GM12878 (cell line): ENCODE measurements at regions not wholly inside any gene's neighbourhood (a gene's known extent, or its start where the extent isn't known, plus 50 kb on each side); places are given as distances from the start of the nearest gene placed in this dataset.

Experiments
- ATAC-seq: fragments of 200-7000 bp; cut with Tn5 transposase; 3 replicates; pipeline ENCODE4 v1.9.1; 2020; ENCODE audit warnings: mild to moderate bottlenecking, moderate library complexity
- BruUV-seq: library from RNA; stranded (reverse); fragments of 400-500 nt; replicated peaks from 2 replicates; lab custom pipeline; 2021; lab: Mats Ljungman, UMichigan
- CTCF ChIA-PET: fragments of 300-600 bp; sonication (Branson Sonifier 250); formaldehyde crosslinking; extraction: SDS; loops from one replicate; lab custom pipeline; 2021; ENCODE audit warnings: inconsistent platforms; lab: Yijun Ruan, JAX
- POLR2A ChIA-PET: fragments of 350-600 bp; formaldehyde crosslinking; extraction: SDS; loops from one replicate; lab custom pipeline; 2021; ENCODE audit warnings: inconsistent platforms; lab: Charles Lee
- RAD21 ChIA-PET: fragments of 300-600 bp; sonication (Branson Sonifier 250); formaldehyde crosslinking; loops from one replicate; lab custom pipeline; 2023; ENCODE audit warnings: antibody characterized with exemption; ENCODE audit not compliant: unreplicated experiment; lab: Charles Lee
- SMC1A ChIA-PET: fragments of 300-600 bp; sonication (Branson Sonifier 250); formaldehyde crosslinking; loops from one replicate; lab custom pipeline; 2023; ENCODE audit not compliant: unreplicated experiment, uncharacterized antibody; lab: Charles Lee
- DNase-seq: peaks from one replicate; pipeline ENCODE4 v3.0.0-alpha.2; 2011; ENCODE audit warnings: low read depth, low spot score
- FAIRE-seq: peaks from 3 replicates; lab custom pipeline; 2011; peaks lifted over from hg19 to GRCh38; lab: Jason Lieb, UNC
- H2AFZ ChIP-seq: 2 replicates; pipeline ENCODE4 v1.6.0; 2011; ENCODE audit warnings: low read depth, low read length, control low read depth; ENCODE audit not compliant: control insufficient read depth
- H3K27ac ChIP-seq: 2 replicates; pipeline ENCODE4 v1.5.1; 2011; ENCODE audit warnings: control low read depth; ENCODE audit not compliant: control insufficient read depth, insufficient read depth
- H3K27me3 ChIP-seq, 2 experiments: replicated peaks in 1 of 2; 2 replicates each; pipeline versions ENCODE4 v1.6.0 to v1.6.1; 2011; ENCODE audit warnings: low read length in 1 of 2; ENCODE audit not compliant: control insufficient read depth in 2 of 2, insufficient read depth in 2 of 2
- H3K36me3 ChIP-seq, 2 experiments: 2 replicates each; pipeline ENCODE4 v1.5.1; 2011; ENCODE audit warnings: low read length in 1 of 2; ENCODE audit not compliant: control insufficient read depth in 2 of 2, insufficient read depth in 2 of 2
- H3K4me1 ChIP-seq: 2 replicates; pipeline ENCODE4 v1.6.1; 2011; ENCODE audit warnings: mild to moderate bottlenecking, low read length, moderate library complexity, mixed read lengths; ENCODE audit not compliant: control insufficient read depth, insufficient read depth
- H3K4me2 ChIP-seq: 2 replicates; pipeline ENCODE4 v1.6.0; 2011; ENCODE audit warnings: control low read depth; ENCODE audit not compliant: control insufficient read depth, insufficient read depth
- H3K4me3 ChIP-seq: fragments of 200-600 bp; sonication (generic); 2 replicates; pipeline ENCODE4 v1.5.1; 2016
- H3K79me2 ChIP-seq: 2 replicates; pipeline ENCODE4 v1.6.0; 2011; ENCODE audit warnings: low read length; ENCODE audit not compliant: control insufficient read depth, insufficient read depth
- H3K9ac ChIP-seq: 2 replicates; pipeline ENCODE4 v1.8.0; 2011; ENCODE audit warnings: low read length, control low read depth, mixed read lengths; ENCODE audit not compliant: control insufficient read depth, insufficient read depth
- H3K9me3 ChIP-seq: replicated peaks from 3 replicates; pipeline ENCODE4 v1.5.1; 2011; ENCODE audit warnings: mild to moderate bottlenecking, low read length; ENCODE audit not compliant: control insufficient read depth, insufficient read depth
- H4K20me1 ChIP-seq: 2 replicates; pipeline ENCODE4 v1.6.0; 2011; ENCODE audit not compliant: control insufficient read depth, insufficient read depth
- ASH2L ChIP-seq: fragments of 300-600, 200-600 bp; sonication (generic); IDR thresholded peaks from 2 replicates; pipeline ENCODE4 v1.6.1; 2017; ENCODE audit warnings: low read depth, mild to moderate bottlenecking, borderline replicate concordance
- BACH1 ChIP-seq: fragments of 450-650 bp; IDR thresholded peaks from 2 replicates; pipeline ENCODE4 v1.6.1; 2017; ENCODE audit warnings: mild to moderate bottlenecking, borderline replicate concordance
- EGR1 ChIP-seq, 2 experiments: IDR thresholded peaks; 1 replicate in 1 of 2; 2 replicates in 1 of 2; pipeline ENCODE4 v1.6.1; 2011 to 2012; ENCODE audit warnings: low read depth in 2 of 2, low read length in 2 of 2, borderline replicate concordance in 1 of 2, mild to moderate bottlenecking in 1 of 2, moderate library complexity in 1 of 2
- FOXM1 ChIP-seq: IDR thresholded peaks from 2 replicates; pipeline ENCODE4 v1.6.1; 2012; ENCODE audit warnings: low read depth, mild to moderate bottlenecking, inconsistent platforms, low read length, moderate library complexity
- KAT2A ChIP-seq: conservative IDR thresholded peaks from 2 replicates; pipeline ENCODE4 v1.6.1; 2011; ENCODE audit warnings: low read depth, low read length; ENCODE audit not compliant: control insufficient read depth
- MYB ChIP-seq: fragments of 150-350 bp; IDR thresholded peaks from 2 replicates; pipeline ENCODE4 v1.6.1; 2014; ENCODE audit warnings: mild to moderate bottlenecking, low read depth, low read length, borderline replicate concordance
- PAX8 ChIP-seq: fragments of 450-650 bp; IDR thresholded peaks from 2 replicates; pipeline ENCODE4 v1.6.1; 2017; ENCODE audit warnings: mild to moderate bottlenecking, moderate library complexity
- POLR2AphosphoS5 ChIP-seq: IDR thresholded peaks from 2 replicates; pipeline ENCODE4 v1.6.1; 2011; ENCODE audit warnings: mild to moderate bottlenecking, low read length, inconsistent platforms
- REST ChIP-seq: IDR thresholded peaks from 2 replicates; pipeline ENCODE4 v1.6.1; 2012; ENCODE audit warnings: mild to moderate bottlenecking, low read depth, low read length
- SIX5 ChIP-seq: IDR thresholded peaks from 2 replicates; pipeline ENCODE4 v1.6.1; 2011; ENCODE audit warnings: mild to moderate bottlenecking, low read depth, low read length, moderate library complexity; ENCODE audit not compliant: severe bottlenecking
- SMAD1 ChIP-seq: fragments of 450-650 bp; IDR thresholded peaks from 2 replicates; pipeline ENCODE4 v1.6.1; 2018; ENCODE audit warnings: mild to moderate bottlenecking, low read depth; ENCODE audit not compliant: partially characterized antibody
- SREBF1 ChIP-seq: IDR thresholded peaks from 2 replicates; pipeline ENCODE4 v1.6.1; 2012; ENCODE audit warnings: mild to moderate bottlenecking, low read length
- STAT3 ChIP-seq: IDR thresholded peaks from 2 replicates; pipeline ENCODE4 v1.6.1; 2011; ENCODE audit warnings: low read depth, low read length, improper control_type of control experiment
- WGBS: methylation state at CpG from one replicate; pipeline ENCODE4 v1.1.6; 2016; ENCODE audit warnings: low lambda C conversion rate; ENCODE audit not compliant: insufficient replicate concordance, insufficient coverage; ENCODE audit errors: missing lambda C conversion rate; 5-methylcytosine and 5-hydroxymethylcytosine counted together
- in situ Hi-C: fragments of 300-500 bp; cut with MboI; formaldehyde crosslinking; loops from 9 replicates; pipeline ENCODE4 v1.14.3; 2018; ENCODE audit warnings: mixed read lengths
- intact Hi-C: fragments of 100-400 bp; cut with micrococcal nuclease; formaldehyde crosslinking; loops from one replicate; pipeline ENCODE4 v1.14.2; 2022; ENCODE audit not compliant: unreplicated experiment
- TF ChIP-seq, protein P1 (sequence below): fragments of 450-650 bp; IDR thresholded peaks from 2 replicates; pipeline ENCODE4 v1.6.1; 2017; ENCODE audit warnings: antibody characterized with exemption, mild to moderate bottlenecking, moderate library complexity
- TF ChIP-seq, protein P2 (sequence below): fragments of 450-650 bp; IDR thresholded peaks from 2 replicates; pipeline ENCODE4 v1.6.1; 2016; ENCODE audit warnings: mild to moderate bottlenecking

- ATAC-seq (no peak), DNase-seq (no peak), FAIRE-seq (no peak)
- BruUV-seq: no TSS peak
- intact Hi-C loops (no loop called here), in situ Hi-C loops (no loop called here)
- Histone ChIP-seq H2AFZ (no peak overlapping the region), H3K4me3 (no peak overlapping the region), H3K9me3 (peaks cover 3% of the 10 kb centered on the region; the same call in 1 of the 3 replicates), H4K20me1 (no peaks in the 10 kb centered on the region), H3K4me2 (no peak overlapping the region), H3K27me3 (no peaks in the 10 kb centered on the region), H3K9ac (no peak overlapping the region), H3K27ac (no peak overlapping the region), H3K36me3 (no peaks in the 10 kb centered on the region), H3K79me2 (no peaks in the 10 kb centered on the region), H3K4me1 (no peaks in the 10 kb centered on the region)
- 84% methylated on average over 4 of the region's 4 CpGs for WGBS
- ChIA-PET RAD21 (no interaction called here), CTCF (no interaction called here), SMC1A (interaction anchor here (3.0 kb wide), 1 partner anchor 8 kb away, joined by 8 read pairs; no protein-coding TSS in a partner anchor), POLR2A (no interaction called here)
- TF ChIP-seq POLR2AphosphoS5 (no peak), PAX8 (no peak), REST (no peak), SMAD1 (no peak), FOXM1 (no peak), SREBF1 (no peak), STAT3 (no peak), ASH2L (no peak), EGR1 (IDR thresholded peaks at IDR 0.05; ENCODE audit: borderline replicate concordance in 1 of 2, low read depth in 2 of 2, low read length in 2 of 2) (no peak), BACH1 (no peak), MYB (no peak), SIX5 (no peak), KAT2A (no peak)
- TF ChIP-seq, protein P1, sequence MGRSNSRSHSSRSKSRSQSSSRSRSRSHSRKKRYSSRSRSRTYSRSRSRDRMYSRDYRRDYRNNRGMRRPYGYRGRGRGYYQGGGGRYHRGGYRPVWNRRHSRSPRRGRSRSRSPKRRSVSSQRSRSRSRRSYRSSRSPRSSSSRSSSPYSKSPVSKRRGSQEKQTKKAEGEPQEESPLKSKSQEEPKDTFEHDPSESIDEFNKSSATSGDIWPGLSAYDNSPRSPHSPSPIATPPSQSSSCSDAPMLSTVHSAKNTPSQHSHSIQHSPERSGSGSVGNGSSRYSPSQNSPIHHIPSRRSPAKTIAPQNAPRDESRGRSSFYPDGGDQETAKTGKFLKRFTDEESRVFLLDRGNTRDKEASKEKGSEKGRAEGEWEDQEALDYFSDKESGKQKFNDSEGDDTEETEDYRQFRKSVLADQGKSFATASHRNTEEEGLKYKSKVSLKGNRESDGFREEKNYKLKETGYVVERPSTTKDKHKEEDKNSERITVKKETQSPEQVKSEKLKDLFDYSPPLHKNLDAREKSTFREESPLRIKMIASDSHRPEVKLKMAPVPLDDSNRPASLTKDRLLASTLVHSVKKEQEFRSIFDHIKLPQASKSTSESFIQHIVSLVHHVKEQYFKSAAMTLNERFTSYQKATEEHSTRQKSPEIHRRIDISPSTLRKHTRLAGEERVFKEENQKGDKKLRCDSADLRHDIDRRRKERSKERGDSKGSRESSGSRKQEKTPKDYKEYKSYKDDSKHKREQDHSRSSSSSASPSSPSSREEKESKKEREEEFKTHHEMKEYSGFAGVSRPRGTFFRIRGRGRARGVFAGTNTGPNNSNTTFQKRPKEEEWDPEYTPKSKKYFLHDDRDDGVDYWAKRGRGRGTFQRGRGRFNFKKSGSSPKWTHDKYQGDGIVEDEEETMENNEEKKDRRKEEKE: no peak
- TF ChIP-seq, protein P2, sequence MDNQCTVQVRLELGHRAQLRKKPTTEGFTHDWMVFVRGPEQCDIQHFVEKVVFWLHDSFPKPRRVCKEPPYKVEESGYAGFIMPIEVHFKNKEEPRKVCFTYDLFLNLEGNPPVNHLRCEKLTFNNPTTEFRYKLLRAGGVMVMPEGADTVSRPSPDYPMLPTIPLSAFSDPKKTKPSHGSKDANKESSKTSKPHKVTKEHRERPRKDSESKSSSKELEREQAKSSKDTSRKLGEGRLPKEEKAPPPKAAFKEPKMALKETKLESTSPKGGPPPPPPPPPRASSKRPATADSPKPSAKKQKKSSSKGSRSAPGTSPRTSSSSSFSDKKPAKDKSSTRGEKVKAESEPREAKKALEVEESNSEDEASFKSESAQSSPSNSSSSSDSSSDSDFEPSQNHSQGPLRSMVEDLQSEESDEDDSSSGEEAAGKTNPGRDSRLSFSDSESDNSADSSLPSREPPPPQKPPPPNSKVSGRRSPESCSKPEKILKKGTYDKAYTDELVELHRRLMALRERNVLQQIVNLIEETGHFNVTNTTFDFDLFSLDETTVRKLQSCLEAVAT: no peak
Observed at GRCh38 chr3:106161246-106161645, 292.4 kb upstream of the CBLB start.
